ENCODE measurements at regions not wholly inside any gene's neighbourhood (a gene's known extent, or its start where the extent isn't known, plus 50 kb on each side); places are given as distances from the start of the nearest gene placed in this dataset.

DNA sequence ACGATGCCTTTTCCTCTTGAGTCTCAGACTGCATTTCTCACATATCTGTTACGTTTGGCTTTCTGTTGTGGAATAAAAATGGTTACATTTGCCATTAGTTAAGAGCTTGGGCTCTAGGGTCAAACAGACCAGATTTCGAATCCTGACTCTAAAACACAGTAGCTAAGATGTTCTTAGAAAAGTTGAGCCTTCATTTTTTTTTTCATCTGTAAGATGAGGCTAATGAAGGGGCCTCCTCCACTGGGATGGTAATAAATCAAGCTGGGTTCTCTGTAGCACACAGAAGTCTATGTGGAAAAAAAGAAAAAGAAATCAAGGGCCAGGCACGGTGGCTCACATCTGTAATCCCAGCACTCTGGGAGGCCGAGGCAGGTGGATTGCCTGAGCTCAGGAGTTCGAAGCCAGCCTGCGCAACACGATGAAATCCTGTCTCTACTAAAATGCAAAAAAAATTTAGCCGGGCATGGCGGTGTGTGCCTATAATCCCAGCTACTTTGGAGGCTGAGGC is 49.9 kb upstream of the CAPRIN1 start:
- Histone ChIP-seq H2AFZ (ENCODE audit: low read length) (no peak overlapping the region), H3K27me3 (ENCODE audit: insufficient read depth, low read length) (peaks cover 8% of the 10 kb centered on the region), H3K4me3 (ENCODE audit: low read depth, low read length, poor library complexity, severe bottlenecking) (no peak overlapping the region), H3K79me2 (ENCODE audit: insufficient read depth, low read length) (no peaks in the 10 kb centered on the region), H3K4me2 (ENCODE audit: low read length) (no peak overlapping the region), H3K9ac (ENCODE audit: low read length) (no peak overlapping the region), H3K9me2 (ENCODE audit: low read depth, low read length) (no peaks in the 10 kb centered on the region), H3K9me3 (ENCODE audit: low read length) (no peaks in the 10 kb centered on the region), H3K4me1 (ENCODE audit: insufficient read depth, low read length, severe bottlenecking) (peaks cover 4% of the 10 kb centered on the region), H3K27ac (ENCODE audit: low read depth, low read length, poor library complexity, severe bottlenecking) (no peak overlapping the region), H3K36me3 (ENCODE audit: insufficient read depth, low read length) (no peaks in the 10 kb centered on the region), H4K20me1 (ENCODE audit: insufficient read depth, low read length) (no peaks in the 10 kb centered on the region), H3F3A (ENCODE audit: insufficient read depth, low read length) (no peaks in the 10 kb centered on the region)
- TF ChIP-seq, protein P1, sequence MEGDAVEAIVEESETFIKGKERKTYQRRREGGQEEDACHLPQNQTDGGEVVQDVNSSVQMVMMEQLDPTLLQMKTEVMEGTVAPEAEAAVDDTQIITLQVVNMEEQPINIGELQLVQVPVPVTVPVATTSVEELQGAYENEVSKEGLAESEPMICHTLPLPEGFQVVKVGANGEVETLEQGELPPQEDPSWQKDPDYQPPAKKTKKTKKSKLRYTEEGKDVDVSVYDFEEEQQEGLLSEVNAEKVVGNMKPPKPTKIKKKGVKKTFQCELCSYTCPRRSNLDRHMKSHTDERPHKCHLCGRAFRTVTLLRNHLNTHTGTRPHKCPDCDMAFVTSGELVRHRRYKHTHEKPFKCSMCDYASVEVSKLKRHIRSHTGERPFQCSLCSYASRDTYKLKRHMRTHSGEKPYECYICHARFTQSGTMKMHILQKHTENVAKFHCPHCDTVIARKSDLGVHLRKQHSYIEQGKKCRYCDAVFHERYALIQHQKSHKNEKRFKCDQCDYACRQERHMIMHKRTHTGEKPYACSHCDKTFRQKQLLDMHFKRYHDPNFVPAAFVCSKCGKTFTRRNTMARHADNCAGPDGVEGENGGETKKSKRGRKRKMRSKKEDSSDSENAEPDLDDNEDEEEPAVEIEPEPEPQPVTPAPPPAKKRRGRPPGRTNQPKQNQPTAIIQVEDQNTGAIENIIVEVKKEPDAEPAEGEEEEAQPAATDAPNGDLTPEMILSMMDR (IDR thresholded peaks at IDR 0.05; ENCODE audit: low read length): no peak
- TF ChIP-seq EZH2 (IDR thresholded peaks at IDR 0.05; ENCODE audit: borderline replicate concordance, low read length): no peak

DNA sequence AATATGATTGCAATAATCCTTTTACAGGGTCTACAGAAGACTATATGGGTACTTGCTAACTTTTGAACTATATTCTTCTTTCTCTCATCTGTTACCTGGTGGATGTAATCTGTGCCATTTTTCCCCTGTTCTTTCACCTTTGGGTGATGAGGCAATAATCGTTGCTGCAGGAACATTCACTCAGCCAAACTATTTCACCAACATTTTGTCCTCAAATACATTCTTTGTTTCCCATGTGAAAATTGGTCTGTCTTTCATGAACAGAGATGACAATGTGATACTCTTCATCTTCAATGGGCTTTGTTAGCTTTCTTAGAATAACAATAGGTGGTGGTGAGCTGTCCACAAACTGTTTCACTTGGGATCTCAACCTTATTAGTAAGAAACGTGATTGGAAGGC is 52.1 kb upstream of the CAPRIN1 start:
- H2AFZ ChIP-seq (ENCODE audit: low read length): no peak overlapping the region
- no peak overlapping the region for H3K27ac ChIP-seq (ENCODE audit: low read depth, low read length, poor library complexity, severe bottlenecking)
- H4K20me1 ChIP-seq (ENCODE audit: insufficient read depth, low read length): no peaks in the 10 kb centered on the region
- no peaks in the 10 kb centered on the region for H3K9me3 ChIP-seq (ENCODE audit: low read length)
- H3K9me2 ChIP-seq (ENCODE audit: low read depth, low read length): no peaks in the 10 kb centered on the region
- H3K36me3 ChIP-seq (ENCODE audit: insufficient read depth, low read length): no peaks in the 10 kb centered on the region
- no peak overlapping the region for H3K9ac ChIP-seq (ENCODE audit: low read length)
- H3F3A ChIP-seq (ENCODE audit: insufficient read depth, low read length): no peaks in the 10 kb centered on the region
- H3K4me3 ChIP-seq (ENCODE audit: low read depth, low read length, poor library complexity, severe bottlenecking): no peak overlapping the region
- no peak overlapping the region for H3K4me2 ChIP-seq (ENCODE audit: low read length)
- TF ChIP-seq EZH2 (IDR thresholded peaks at IDR 0.05; ENCODE audit: borderline replicate concordance, low read length): no peak
- TF ChIP-seq, protein P1 (IDR thresholded peaks at IDR 0.05; ENCODE audit: low read length): no peak
- H3K79me2 ChIP-seq (ENCODE audit: insufficient read depth, low read length): no peaks in the 10 kb centered on the region
- H3K4me1 ChIP-seq (ENCODE audit: insufficient read depth, low read length, severe bottlenecking): peaks cover 4% of the 10 kb centered on the region
- peaks cover 8% of the 10 kb centered on the region for H3K27me3 ChIP-seq (ENCODE audit: insufficient read depth, low read length)

GRCh38 chr11:33997584-33998251 is 53.8 kb upstream of the CAPRIN1 start:
- H3K9ac ChIP-seq (ENCODE audit: low read length): no peak overlapping the region
- H3K9me2 ChIP-seq (ENCODE audit: low read depth, low read length): no peaks in the 10 kb centered on the region
- H3K27ac ChIP-seq (ENCODE audit: low read depth, low read length, poor library complexity, severe bottlenecking): no peak overlapping the region
- no peaks in the 10 kb centered on the region for H3K36me3 ChIP-seq (ENCODE audit: insufficient read depth, low read length)
- H3K79me2 ChIP-seq (ENCODE audit: insufficient read depth, low read length): no peaks in the 10 kb centered on the region
- H3F3A ChIP-seq (ENCODE audit: insufficient read depth, low read length): no peaks in the 10 kb centered on the region
- H3K4me3 ChIP-seq (ENCODE audit: low read depth, low read length, poor library complexity, severe bottlenecking): no peak overlapping the region
- H2AFZ ChIP-seq (ENCODE audit: low read length): no peak overlapping the region
- H3K27me3 ChIP-seq (ENCODE audit: insufficient read depth, low read length): peaks cover 8% of the 10 kb centered on the region
- no peaks in the 10 kb centered on the region for H4K20me1 ChIP-seq (ENCODE audit: insufficient read depth, low read length)
- peaks cover 4% of the 10 kb centered on the region for H3K4me1 ChIP-seq (ENCODE audit: insufficient read depth, low read length, severe bottlenecking)
- no peak overlapping the region; the same call in 1 of the 2 replicates for H3K4me2 ChIP-seq (ENCODE audit: low read length)
- no peak for TF ChIP-seq EZH2 (IDR thresholded peaks at IDR 0.05; ENCODE audit: borderline replicate concordance, low read length)
- TF ChIP-seq, protein P1 (IDR thresholded peaks at IDR 0.05; ENCODE audit: low read length): no peak
- H3K9me3 ChIP-seq (ENCODE audit: low read length): no peaks in the 10 kb centered on the region

Data from OCI-LY1 (cell line).